HCT116 (cell line): ENCODE measurements at regions not wholly inside any gene's neighbourhood (a gene's known extent, or its start where the extent isn't known, plus 50 kb on each side); places are given as distances from the start of the nearest gene placed in this dataset.

Experiments
- CEBPB ChIP-seq: IDR thresholded peaks from 2 replicates; pipeline ENCODE4 v1.6.1; 2012; ENCODE audit warnings: low read depth
- POLR2A ChIP-seq: IDR thresholded peaks from 2 replicates; pipeline ENCODE4 v1.7.0; 2011; ENCODE audit warnings: borderline replicate concordance; ENCODE audit not compliant: insufficient read depth, insufficient read length; ENCODE audit errors: extremely low read depth
- RAD21 ChIP-seq: IDR thresholded peaks from 2 replicates; pipeline ENCODE4 v1.6.1; 2012; ENCODE audit warnings: low read depth, mild to moderate bottlenecking
- TF ChIP-seq, protein P1 (sequence below), 3 experiments: fragments of 200-600 bp in 1 of 3; sonication (generic) in 1 of 3; IDR thresholded peaks in 2 of 3; conservative IDR thresholded peaks in 1 of 3; 2 replicates each; pipeline ENCODE4 v1.5.1; 2012 to 2017; ENCODE audit warnings: low read depth in 2 of 3, low read length in 2 of 3, antibody characterized with exemption in 1 of 3, borderline replicate concordance in 1 of 3, control low read depth in 1 of 3, mild to moderate bottlenecking in 1 of 3, mixed read lengths in 1 of 3, mixed run types in 1 of 3, moderate library complexity in 1 of 3; ENCODE audit not compliant: insufficient read depth in 1 of 3
- TF ChIP-seq, protein P2 (sequence below): IDR thresholded peaks from 2 replicates; pipeline ENCODE4 v1.6.1; 2012

DNA sequence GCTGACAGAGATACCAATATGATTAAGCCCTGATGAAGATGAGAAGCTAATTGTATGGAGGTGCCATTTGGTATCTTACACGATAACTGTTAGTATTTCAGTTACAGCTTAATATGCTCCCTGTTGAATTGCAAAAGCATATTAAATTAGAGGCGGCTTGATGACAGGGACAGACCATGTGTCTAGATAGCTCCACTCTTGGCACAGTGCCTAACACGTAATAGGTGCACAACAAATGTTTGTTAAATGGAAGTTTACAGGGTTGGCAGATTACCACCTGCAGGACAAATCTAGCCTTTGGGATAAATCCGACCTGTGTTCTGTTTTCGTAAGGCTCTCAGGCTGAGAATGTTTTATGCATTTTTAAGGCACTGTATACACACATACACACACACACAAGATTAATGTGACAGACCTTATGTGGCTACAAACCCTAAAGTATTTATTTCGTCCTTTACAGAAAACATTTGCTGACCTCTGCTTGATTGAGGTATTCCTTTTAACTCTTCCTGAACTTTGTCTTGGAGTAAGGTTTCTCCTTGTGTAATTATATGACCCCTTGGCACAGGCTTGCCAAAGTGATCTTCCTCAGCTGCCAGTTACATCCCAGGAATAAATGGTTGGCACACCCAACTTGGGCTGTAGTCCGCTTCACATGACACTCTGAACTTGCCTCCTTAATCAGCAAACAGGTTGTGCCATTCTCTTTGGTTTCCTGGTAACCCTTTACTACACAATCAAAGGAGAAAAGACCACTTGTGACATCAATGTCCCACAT lies 348.9 kb downstream of the HRH4 start:
- no peak for TF ChIP-seq CEBPB
- TF ChIP-seq, protein P1, sequence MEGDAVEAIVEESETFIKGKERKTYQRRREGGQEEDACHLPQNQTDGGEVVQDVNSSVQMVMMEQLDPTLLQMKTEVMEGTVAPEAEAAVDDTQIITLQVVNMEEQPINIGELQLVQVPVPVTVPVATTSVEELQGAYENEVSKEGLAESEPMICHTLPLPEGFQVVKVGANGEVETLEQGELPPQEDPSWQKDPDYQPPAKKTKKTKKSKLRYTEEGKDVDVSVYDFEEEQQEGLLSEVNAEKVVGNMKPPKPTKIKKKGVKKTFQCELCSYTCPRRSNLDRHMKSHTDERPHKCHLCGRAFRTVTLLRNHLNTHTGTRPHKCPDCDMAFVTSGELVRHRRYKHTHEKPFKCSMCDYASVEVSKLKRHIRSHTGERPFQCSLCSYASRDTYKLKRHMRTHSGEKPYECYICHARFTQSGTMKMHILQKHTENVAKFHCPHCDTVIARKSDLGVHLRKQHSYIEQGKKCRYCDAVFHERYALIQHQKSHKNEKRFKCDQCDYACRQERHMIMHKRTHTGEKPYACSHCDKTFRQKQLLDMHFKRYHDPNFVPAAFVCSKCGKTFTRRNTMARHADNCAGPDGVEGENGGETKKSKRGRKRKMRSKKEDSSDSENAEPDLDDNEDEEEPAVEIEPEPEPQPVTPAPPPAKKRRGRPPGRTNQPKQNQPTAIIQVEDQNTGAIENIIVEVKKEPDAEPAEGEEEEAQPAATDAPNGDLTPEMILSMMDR (IDR thresholded peaks at IDR 0.05 in 2 of 3, conservative IDR thresholded peaks at IDR 0.05 in 1 of 3; ENCODE audit: borderline replicate concordance in 1 of 3, insufficient read depth in 1 of 3, low read depth in 2 of 3, low read length in 2 of 3) = no peak
- TF ChIP-seq POLR2A = no peak
- TF ChIP-seq RAD21 = no peak
- TF ChIP-seq, protein P2, sequence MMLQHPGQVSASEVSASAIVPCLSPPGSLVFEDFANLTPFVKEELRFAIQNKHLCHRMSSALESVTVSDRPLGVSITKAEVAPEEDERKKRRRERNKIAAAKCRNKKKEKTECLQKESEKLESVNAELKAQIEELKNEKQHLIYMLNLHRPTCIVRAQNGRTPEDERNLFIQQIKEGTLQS = no peak
